Stimulated activated CD4-positive, alpha-beta T cell treated with anti-CD3 and anti-CD28 coated beads, TNF-alpha, amount 100 ng/mL, for 1 hour (primary cell): ENCODE measurements at regions not wholly inside any gene's neighbourhood (a gene's known extent, or its start where the extent isn't known, plus 50 kb on each side); places are given as distances from the start of the nearest gene placed in this dataset.
"Not testable (repeated sequence)": the region's sequence is repeated elsewhere in the genome, so short reads cannot be mapped to it uniquely, and the experiment has no call there.

Source experiments
- DNase-seq, 3 donors: peaks; one replicate each; pipeline ENCODE4 v3.0.0-alpha.2; 2020; ENCODE audit warnings: low read depth in 3 of 3, low spot score in 1 of 3

DNA sequence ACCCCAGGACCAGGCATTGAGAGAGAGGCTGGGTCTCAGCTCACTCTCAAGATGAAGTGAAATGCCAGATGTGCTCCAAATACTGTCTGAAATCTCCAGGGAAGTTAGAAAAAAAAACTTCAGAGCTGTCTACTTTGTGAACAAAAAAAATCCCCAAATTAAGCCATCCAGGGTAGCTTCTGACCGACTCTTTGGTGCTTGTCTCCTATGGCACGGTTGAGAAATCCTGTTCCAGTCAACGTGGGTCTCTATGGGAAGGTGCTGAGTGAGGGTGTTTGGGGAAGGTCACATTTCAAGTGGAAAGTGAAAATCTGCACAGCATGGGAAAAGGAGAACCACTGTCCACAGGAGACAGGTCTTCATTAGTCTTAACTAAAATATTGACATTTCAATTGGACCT is 322.5 kb upstream of the CFAP20DC start:
- no peak for DNase-seq

DNA sequence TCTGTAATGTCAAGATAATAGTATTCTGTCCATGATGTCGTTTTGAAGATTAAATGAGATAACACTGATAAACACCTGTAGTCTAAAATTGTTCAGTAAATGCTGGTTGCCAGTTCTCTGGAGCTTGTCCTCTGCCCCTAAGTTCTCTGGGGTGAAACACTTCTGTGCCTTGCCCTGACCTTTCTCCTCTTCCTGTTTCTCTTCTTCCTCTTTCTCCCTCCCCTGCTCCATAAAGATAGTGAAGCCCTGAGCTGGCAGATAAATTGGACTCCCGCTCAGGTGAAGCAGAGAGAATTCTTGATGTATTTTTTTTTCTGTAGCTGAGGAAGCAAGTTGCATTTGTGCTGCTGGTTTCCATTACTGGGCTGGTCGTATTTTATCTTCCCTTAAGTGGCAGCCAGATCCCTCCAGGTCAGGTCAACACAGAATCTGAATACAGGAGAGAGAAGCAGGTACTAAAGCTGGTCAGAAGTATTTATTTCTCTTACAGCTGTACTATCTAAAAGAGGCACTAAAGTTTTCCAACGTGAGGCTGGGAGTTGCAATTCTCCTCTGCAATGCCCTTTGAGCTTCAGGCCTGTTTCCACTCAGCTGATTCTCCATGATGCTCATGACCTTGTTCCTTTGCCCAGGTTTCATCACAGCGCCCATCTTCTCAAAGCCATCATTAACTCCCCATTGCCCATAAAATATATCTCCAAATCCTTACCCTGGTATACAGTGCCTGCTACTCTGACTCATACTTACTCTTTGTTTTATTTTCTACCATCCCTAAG is 319.3 kb upstream of the CFAP20DC start:
- DNase-seq = no peak

DNA sequence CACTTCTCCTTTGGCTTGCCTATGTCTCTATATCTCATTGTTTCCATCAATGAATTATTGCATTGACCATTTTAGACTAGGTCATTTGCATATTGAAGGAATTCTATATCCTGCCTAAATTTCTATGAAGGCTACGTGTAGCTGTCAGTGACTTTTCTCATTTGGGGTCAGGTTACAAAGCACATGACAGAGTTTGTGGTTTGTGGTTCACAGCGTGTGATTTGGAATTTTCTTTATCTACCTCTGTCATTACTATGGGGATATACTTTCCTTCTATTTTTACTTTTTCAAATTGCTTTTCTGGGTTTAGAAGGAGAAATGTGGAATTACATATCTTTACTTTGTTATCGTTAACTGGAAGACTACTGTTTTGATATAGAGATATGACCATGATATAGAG is 317.3 kb upstream of the CFAP20DC start:
- DNase-seq = no peak

DNA sequence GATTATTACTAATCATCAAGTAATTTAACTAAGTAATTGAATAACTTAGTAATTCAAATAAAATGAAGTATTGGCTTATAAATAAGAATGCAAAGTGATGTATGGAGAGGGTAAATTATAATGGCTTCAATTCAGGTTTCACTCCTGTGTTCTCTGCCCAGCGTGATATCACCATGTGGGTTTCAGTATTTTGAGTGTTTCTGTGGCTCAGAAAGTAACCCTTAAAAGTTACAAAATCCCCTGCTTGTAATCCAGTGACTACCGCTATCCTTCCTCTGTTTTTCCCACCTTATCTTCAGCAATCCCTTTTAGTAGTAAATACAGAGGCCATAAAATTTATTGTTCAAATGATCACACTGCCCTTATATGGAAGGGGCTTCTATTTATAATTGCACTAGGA is 316.4 kb upstream of the CFAP20DC start:
- DNase-seq = no peak

DNA sequence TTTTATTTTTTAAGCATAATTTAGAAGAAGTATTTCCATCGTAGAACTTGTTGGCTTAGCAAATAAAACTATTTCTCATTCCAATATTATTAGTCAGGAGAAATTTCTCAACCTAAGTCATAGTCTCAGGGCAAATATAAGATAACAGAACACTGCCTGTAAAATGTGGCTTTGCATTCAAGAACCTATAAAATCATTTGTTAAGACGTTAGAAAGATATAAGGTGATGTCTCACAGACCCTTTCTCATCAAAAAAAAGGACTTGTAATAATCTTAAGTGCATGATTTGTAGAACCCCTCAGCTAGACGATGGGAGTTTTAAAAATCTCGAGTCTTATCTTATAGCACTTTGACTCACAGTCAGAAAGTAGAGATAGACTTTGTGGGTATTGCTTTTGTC is 314.7 kb upstream of the CFAP20DC start:
- no peak for DNase-seq

DNA sequence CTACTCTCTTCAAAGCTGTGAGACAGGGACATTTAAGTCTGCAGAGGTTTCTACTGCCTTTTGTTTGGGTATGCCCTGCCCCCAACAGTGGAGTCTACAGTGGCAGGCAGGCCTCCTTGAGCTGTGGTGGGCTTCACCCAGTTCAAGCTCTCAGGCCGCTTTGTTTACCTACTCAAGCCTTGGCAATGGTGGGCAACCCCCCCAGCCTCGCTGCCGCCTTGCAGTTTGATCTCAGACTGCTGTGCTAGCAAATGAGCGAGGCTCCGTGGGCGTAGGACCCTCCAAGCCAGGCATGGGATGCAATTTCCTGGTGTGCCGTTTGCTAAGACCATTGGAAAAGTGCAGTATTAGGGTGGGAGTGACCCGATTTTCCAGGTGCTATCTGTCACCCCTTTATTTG is 310.5 kb upstream of the CFAP20DC start:
- not testable (repeated sequence) for DNase-seq

DNA sequence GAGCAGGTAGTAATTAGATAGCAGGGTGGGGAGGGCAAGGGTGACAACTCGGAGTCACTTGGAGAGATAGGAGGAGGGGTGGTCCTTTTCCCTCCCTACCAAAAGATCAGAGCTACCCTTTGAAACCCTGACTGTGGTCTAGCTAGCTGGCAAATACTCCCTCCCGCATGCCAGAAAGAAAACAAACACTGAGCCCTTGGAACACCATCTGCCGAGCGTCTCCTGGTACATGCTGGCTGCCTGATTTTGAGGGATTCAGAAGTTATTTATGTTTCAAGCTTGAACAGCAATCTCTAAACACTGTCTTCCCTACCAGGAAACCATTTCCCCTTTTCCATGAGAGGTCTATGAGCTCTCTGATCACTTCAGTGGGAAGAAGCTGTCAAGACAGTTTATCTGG is 291.6 kb upstream of the CFAP20DC start:
- DNase-seq = no peak

DNA sequence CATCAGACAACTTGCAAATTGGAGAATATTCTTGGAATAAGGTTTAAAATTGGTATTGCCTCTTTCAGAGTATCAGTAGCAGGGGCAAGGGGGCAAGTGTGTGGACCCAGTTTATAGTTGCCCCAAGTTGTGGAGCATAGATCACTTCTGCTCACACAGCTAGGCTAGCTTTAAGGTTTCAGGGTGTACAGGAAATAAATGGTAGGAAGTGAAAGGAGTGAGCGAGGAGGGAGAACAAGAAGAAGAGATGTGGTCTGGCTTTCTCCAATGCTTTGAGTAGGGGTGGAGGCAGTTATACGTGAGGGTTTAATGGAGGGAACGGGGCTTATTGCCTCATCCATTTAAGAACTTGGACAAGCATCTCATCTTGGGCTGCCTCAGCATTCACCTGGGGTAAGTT is 290.0 kb upstream of the CFAP20DC start:
- DNase-seq = no peak

DNA sequence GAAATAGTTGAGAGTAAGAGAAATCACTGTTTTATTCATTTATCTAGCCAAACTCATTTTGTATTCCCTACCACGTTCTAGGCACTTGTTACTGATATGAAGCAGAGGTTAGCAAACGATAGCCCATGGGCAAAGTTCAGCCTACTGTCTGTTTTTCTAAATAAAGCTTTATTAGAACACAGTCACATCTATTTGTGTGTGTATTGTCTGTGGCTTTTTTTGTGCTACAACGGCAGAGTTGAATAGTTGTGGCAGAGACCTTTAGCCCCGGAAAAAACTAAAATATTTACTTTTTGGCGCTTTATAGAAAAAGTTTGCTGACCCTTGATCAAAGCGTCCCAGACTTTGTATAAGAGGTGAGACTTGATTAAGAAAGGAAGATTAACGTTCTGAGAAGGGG is 289.1 kb upstream of the CFAP20DC start:
- no peak for DNase-seq

DNA sequence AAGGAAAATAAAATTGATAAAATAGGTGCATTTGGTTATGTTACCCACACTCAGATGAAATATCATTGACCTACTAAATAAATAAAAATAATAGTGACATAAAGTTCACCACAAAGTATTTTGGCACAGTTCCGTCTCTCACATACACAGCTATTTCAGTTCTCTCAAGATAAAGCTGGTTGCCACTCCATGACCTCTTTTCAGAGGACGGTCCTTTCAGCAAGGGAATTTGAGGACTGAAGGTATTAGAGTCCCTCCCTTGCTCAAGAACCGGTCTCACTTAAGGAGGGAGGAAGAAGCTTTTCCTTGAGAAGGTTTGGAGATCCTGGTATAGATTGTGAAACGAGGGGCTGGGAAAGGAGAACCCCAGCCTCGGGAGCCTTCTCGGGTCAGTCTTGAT is 285.5 kb upstream of the CFAP20DC start:
- no peak for DNase-seq

DNA sequence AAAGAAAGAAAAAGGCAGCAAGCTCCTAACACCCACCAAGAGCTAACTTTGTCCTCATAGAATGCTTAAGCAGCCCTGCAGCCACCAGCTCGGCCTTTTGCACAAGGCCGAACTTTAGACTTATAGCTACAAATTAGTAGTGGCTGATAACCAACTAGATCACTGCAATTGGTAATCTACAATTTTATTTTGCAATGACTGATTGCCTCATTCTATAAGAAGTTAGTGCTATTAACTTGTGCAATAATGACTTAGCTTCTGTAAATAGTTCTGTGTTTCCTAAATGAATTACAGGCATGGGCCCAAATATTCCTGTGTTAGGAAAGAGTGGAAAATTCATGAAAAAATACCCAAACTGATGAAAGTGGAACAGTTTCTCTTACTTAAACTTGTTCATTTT is 284.8 kb upstream of the CFAP20DC start:
- no peak for DNase-seq

DNA sequence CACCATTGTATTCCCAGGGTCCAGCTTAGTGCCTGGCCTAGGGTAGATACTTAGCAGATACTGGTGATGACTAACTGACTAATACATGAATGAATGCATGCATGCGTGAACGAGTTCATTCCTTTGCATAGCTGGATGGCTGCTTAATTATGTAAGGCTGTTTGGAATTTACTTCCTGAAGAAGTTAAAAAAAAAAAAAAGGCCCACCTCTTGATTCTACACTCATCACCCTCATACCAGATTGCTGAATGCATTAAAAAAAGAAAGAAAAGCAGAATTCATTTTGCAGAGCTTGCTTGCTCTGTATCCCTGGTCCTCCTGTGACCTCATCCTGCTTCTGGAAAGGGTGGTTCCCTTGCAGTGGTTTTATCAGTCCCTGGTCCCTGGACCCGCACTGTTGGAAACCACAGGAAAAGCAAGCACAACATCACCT is 277.6 kb upstream of the CFAP20DC start:
- no peak for DNase-seq

DNA sequence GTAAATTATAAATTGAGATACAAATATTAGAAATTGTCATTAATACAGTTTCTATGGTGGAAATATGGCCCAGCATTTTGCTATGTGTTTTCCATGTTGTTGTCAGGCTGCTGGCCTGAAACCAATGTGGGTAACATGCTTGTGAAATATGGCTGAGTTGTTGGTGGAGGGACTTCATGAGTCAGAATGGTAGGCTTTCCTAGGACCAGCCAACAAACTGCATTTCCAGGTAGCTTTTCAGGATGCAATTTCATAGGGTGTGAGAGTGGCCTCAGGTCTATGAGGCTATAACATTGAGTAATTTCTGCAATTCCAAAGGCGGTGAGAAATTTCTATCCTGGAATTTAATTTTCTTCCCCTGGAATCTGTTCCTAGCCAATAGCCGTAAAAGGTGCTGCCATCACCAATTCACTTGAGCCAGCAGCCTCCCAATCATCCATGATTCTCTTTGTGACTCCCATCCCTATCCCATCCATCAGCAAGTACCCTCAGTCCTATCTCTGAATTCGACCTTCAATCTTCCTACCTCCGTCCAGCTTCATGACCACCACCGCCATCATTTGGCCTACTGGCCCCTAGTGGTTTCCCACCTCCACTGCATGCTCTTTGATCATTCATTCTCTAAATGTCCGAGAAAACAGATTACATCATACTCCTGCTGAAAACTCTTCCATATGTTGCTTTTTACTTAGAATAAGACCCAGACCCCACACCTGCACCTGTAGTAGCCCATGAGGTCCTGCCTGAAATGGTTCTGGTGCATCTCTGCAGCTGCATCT is 276.6 kb upstream of the CFAP20DC start:
- no peak for DNase-seq

DNA sequence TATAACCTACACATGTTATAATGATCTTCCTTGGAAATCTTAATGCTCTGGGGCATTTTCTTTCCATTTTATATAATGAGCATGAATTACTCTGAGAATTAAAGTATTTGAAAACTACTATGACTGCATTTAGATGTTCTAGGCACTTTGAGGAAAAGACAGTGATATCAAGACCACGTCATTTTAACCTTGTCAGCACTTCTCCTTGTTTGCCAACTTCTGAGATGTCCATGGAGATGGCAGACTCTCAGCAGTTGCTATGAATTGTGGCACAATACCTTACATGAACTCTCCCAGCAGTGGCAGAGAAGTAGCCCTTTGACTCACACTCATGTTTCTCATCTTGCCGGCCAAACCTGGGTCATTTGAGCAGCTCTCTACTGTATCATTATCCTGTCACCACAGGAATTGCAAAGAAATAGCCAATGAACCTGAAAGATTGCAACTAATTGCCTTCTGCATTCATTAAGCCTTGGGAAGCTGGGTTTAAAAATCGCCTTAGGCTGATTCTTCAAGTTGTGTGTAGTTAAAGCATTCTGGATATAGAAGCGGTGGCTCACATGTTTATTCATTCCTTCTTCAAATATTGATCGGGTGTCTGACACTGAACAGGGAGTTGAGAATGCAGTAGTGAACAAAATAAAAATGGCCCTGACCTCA is 272.2 kb upstream of the CFAP20DC start:
- no peak for DNase-seq

DNA sequence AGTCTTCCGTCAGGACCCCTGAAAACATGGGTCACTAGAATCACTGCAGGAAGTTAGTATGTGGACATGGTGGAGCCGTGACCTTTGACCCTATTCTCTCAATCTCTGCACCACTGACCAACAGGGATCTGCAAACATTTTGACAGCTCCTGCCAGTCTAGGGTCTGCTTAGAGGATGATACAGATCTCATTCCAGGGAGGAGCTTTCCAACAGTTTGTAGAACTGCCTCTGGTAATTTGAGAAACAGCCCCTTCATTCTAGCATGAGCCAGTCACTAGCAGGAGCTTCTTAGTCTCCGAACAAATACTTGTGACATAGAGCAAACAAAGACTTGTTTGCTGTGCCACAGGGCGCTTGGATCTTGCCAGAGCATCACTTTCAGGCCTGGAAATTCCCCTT is 270.3 kb upstream of the CFAP20DC start:
- no peak for DNase-seq

DNA sequence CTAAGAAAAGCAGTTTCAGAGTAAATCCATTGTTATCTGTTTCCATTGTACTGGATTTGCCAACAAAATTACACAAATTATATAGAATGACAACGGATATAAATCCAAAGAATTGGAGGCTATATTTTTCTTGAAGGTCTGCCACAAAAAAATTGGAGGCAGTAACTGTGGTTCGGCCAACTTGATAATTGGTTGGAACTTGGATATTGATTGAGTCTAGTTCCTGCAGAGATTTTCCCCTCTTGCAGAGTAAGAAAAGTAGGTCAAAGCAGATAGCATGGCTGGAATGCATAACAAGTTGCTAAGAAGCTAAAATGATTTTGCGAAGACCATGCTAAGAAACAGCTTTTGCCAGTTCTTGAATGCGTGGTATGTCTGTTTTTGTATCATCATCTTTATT is 269.6 kb upstream of the CFAP20DC start:
- DNase-seq = no peak

DNA sequence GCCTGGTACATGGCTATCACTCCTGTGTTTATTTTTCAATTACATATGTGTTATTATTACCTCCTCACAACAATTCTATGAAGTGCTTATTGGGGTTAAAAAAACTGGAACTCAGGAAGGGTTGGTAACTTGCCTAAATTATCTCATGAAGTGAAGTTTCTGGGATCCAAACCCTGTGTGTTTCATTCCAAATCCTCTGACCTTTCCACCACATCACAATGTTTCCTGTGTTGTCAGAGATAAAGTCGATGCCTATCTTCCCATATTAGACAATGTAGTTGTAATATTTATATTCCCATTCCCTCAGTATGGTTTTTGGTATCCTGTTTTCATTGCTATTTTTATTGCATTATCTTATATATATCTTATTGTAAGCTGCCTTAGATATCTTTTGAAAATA is 269.1 kb upstream of the CFAP20DC start:
- DNase-seq = no peak

DNA sequence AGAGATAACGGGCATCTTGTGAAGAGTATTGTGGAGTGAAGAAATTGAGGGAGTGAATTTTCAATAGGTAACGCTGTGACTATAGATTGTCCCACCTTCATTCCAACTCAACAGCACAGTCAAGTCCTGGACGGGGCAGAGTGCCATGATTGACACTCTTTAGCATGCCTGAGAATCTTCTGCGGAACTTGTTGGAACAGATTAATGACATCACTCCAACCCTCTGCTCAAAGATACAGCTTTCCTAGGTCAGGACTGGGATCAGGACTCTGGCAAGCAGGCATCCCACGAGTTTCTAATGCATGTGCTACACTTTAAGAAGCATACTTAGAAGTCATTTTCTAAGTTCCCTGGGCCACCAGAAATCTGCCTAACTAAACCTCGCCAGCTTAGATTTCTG is 267.6 kb upstream of the CFAP20DC start:
- DNase-seq = no peak

DNA sequence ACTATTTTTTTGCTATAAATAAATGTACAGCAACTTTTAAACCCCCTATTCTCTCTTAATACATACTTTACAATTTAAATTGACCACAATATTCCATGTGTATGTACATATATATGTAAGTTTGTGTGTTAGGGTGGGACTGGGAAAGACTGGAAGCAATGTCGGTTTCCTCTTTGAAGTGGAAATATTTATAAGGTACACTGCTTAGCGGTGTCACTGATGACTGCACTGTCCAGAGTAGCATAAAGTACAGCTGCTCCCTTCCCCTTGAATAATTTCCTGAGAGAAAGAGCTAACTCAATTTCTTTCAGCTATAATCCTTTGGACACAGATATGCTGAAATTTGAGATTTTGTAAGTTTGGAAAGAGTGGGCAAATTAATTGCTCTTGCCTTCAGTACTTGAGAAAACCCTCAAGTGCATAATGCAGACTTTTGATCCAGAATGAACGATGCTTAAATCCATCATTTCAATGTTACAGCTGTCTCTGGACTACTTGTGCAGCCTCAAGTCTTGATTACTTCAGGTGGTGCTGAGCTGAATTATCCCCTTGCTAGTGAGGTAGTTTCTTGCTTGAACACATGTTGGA is 267.0 kb upstream of the CFAP20DC start:
- DNase-seq = no peak

DNA sequence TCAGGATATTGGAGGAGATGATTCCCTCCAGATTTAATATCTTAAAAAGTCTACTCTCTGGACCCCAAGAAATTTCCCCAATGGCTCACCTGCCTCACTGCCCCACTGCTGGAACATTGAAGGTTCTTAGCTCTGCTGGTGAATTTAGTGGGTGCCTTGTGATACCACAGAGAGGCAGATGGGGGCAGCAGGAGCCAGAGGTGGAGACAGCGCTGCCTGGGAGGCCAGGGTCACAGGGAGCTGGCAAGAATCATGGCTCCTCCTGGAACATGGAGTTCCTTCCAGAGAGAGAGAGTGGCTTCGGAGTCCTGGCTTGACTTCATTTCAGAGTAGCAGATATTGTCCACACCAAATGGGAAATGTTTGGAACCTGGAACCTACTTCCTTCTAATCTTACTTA is 263.5 kb upstream of the CFAP20DC start:
- peak in 1 of 3 donors; percentile 28 for DNase-seq

DNA sequence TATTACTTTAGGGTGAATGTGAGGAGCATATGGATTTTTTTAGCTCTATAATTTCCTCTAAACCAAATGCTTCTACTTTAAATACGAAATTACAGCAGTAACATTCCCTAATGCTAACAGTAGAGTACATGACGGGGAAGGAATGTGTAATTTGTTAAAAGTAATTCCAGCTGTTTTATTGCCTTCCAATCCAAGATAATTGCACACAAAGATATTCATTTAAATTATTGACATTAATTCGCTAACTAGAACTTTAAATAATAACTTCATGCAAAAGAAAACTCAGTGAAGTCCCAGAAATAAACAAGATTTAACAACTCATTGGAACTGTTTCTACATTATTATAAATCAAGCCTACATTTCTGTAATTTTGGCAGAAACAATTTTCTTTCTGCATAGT is 261.4 kb upstream of the CFAP20DC start:
- no peak for DNase-seq

DNA sequence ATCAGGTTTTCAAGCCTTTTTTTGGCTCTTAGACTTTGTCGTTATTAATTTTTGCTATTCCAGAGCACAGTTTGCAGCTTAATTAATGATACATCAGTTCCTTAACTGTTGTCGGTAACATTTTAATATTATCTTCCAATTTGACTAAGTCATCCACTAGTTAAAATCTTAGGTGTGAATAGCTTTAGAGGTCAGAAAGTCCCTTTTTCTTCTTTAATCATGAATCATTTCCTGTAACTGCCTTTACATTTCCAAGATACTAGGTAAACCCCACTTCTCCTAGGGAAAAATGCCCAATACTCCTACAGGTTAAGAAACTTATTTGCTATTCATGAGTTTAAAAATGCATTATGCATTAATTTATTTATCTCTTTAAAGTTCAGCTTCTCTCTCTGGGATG is 260.9 kb upstream of the CFAP20DC start:
- no peak for DNase-seq
